GM08714 (cell line): ENCODE measurements at regions not wholly inside any gene's neighbourhood (a gene's known extent, or its start where the extent isn't known, plus 50 kb on each side); places are given as distances from the start of the nearest gene placed in this dataset.

Source experiments
- H3K4me3 ChIP-seq: fragments of 200-500 bp; sonication (Bioruptor generic); 2 replicates; pipeline ENCODE4 v1.5.1; 2014; ENCODE audit warnings: mild to moderate bottlenecking, low read length, inconsistent platforms
- ZNF274 ChIP-seq: IDR thresholded peaks from 2 replicates; pipeline ENCODE4 v1.6.1; 2012; ENCODE audit warnings: mild to moderate bottlenecking, low read depth, low read length

GRCh38 chr3:27943106-27943505 is 221.0 kb upstream of the EOMES start:
- no peak for TF ChIP-seq ZNF274
- no peak overlapping the region for H3K4me3 ChIP-seq

- no peak overlapping the region for H3K4me3 ChIP-seq
- no peak for TF ChIP-seq ZNF274
Observed at GRCh38 chr3:27945229-27945628, 223.1 kb upstream of the EOMES start.

- TF ChIP-seq ZNF274, result no peak
- H3K4me3 ChIP-seq, result no peak overlapping the region
Observed at GRCh38 chr3:27960133-27960532, 238.0 kb upstream of the EOMES start.

- no peak overlapping the region for H3K4me3 ChIP-seq
- no peak for TF ChIP-seq ZNF274
Observed at GRCh38 chr3:27963519-27963918, 241.4 kb upstream of the EOMES start.

GRCh38 chr3:27971600-27971999 is 249.5 kb upstream of the EOMES start:
- no peak for TF ChIP-seq ZNF274
- no peak overlapping the region for H3K4me3 ChIP-seq

GRCh38 chr3:27976933-27977332 is 254.8 kb upstream of the EOMES start:
- H3K4me3 ChIP-seq, result no peak overlapping the region
- no peak for TF ChIP-seq ZNF274

GRCh38 chr3:27978440-27978839 is 256.3 kb upstream of the EOMES start:
- no peak for TF ChIP-seq ZNF274
- no peak overlapping the region for H3K4me3 ChIP-seq

GRCh38 chr3:27985369-27986035 is 255.9 kb upstream of the CMC1 start:
- no peak for TF ChIP-seq ZNF274
- no peak overlapping the region for H3K4me3 ChIP-seq

- no peak overlapping the region for H3K4me3 ChIP-seq
- no peak for TF ChIP-seq ZNF274
Observed at GRCh38 chr3:27986234-27986879, 255.1 kb upstream of the CMC1 start.

- no peak overlapping the region for H3K4me3 ChIP-seq
- TF ChIP-seq ZNF274, result no peak
Observed at GRCh38 chr3:27990324-27990723, 251.1 kb upstream of the CMC1 start.

GRCh38 chr3:27990837-27991236 is 250.6 kb upstream of the CMC1 start:
- no peak overlapping the region for H3K4me3 ChIP-seq
- TF ChIP-seq ZNF274, result no peak

- H3K4me3 ChIP-seq, result no peak overlapping the region
- TF ChIP-seq ZNF274, result no peak
Observed at GRCh38 chr3:27993051-27993450, 248.4 kb upstream of the CMC1 start.

GRCh38 chr3:28000608-28001007 is 240.8 kb upstream of the CMC1 start:
- TF ChIP-seq ZNF274, result no peak
- no peak overlapping the region for H3K4me3 ChIP-seq

GRCh38 chr3:28008235-28008634 is 233.2 kb upstream of the CMC1 start:
- no peak for TF ChIP-seq ZNF274

GRCh38 chr3:28012830-28013229 is 228.6 kb upstream of the CMC1 start:
- no peak overlapping the region for H3K4me3 ChIP-seq
- no peak for TF ChIP-seq ZNF274

More at GRCh38 chr3:28008235-28008634, 233.2 kb upstream of the CMC1 start:
- no peak overlapping the region for H3K4me3 ChIP-seq
